ENCODE measurements at regions not wholly inside any gene's neighbourhood (a gene's known extent, or its start where the extent isn't known, plus 50 kb on each side); places are given as distances from the start of the nearest gene placed in this dataset.
"Not testable (repeated sequence)": the region's sequence is repeated elsewhere in the genome, so short reads cannot be mapped to it uniquely, and the experiment has no call there.

GRCh38 chr7:69537691-69538090 is 60.6 kb upstream of the AUTS2 start:
- Histone ChIP-seq H3K4me3 (ENCODE audit: low read length) (no peak overlapping the region), H3K4me2 (ENCODE audit: low read depth, low read length) (no peak overlapping the region), H3K27me3 (replicated peaks; ENCODE audit: insufficient read depth, low read length) (no peaks in the 10 kb centered on the region), H3K9me2 (replicated peaks; ENCODE audit: insufficient read depth, low read length) (no peaks in the 10 kb centered on the region), H3K4me1 (ENCODE audit: low read length) (no peaks in the 10 kb centered on the region), H4K20me1 (ENCODE audit: insufficient read depth, low read length) (no peaks in the 10 kb centered on the region), H3K9ac (ENCODE audit: low read length) (no peak overlapping the region), H3K36me3 (replicated peaks; ENCODE audit: insufficient read depth, low read length) (no peaks in the 10 kb centered on the region), H3K79me2 (ENCODE audit: low read length) (no peaks in the 10 kb centered on the region), H3K27ac (ENCODE audit: low read length) (no peak overlapping the region), H2AFZ (ENCODE audit: low read length) (no peak overlapping the region), H3F3A (ENCODE audit: insufficient read depth, low read length) (no peaks in the 10 kb centered on the region), H3K9me3 (replicated peaks; ENCODE audit: insufficient read depth, low read length) (no peaks in the 10 kb centered on the region)
- no peak for TF ChIP-seq EZH2phosphoT487 (IDR thresholded peaks at IDR 0.05; ENCODE audit: low read length)
- TF ChIP-seq EZH2 (optimal IDR thresholded peaks at IDR 0.05; ENCODE audit: low read depth, low read length) = no peak
- TF ChIP-seq CTCF (IDR thresholded peaks at IDR 0.05; ENCODE audit: low read length) = no peak
- DNase-seq = no peak

- Histone ChIP-seq H3K27me3 (replicated peaks; ENCODE audit: insufficient read depth, low read length) (no peaks in the 10 kb centered on the region), H3K79me2 (ENCODE audit: low read length) (no peaks in the 10 kb centered on the region), H3K9me2 (replicated peaks; ENCODE audit: insufficient read depth, low read length) (no peaks in the 10 kb centered on the region), H3K36me3 (replicated peaks; ENCODE audit: insufficient read depth, low read length) (no peaks in the 10 kb centered on the region), H2AFZ (ENCODE audit: low read length) (no peak overlapping the region), H3F3A (ENCODE audit: insufficient read depth, low read length) (no peaks in the 10 kb centered on the region), H4K20me1 (ENCODE audit: insufficient read depth, low read length) (no peaks in the 10 kb centered on the region), H3K4me1 (ENCODE audit: low read length) (no peaks in the 10 kb centered on the region), H3K9me3 (replicated peaks; ENCODE audit: insufficient read depth, low read length) (no peaks in the 10 kb centered on the region), H3K4me3 (ENCODE audit: low read length) (no peak overlapping the region), H3K9ac (ENCODE audit: low read length) (no peak overlapping the region), H3K4me2 (ENCODE audit: low read depth, low read length) (no peak overlapping the region), H3K27ac (ENCODE audit: low read length) (no peak overlapping the region)
- TF ChIP-seq CTCF (IDR thresholded peaks at IDR 0.05; ENCODE audit: low read length) = no peak
- no peak for TF ChIP-seq EZH2phosphoT487 (IDR thresholded peaks at IDR 0.05; ENCODE audit: low read length)
- TF ChIP-seq EZH2 (optimal IDR thresholded peaks at IDR 0.05; ENCODE audit: low read depth, low read length) = no peak
- DNase-seq = no peak
Observed at GRCh38 chr7:69539531-69539930, 58.7 kb upstream of the AUTS2 start.

- H3K9me3 ChIP-seq (replicated peaks; ENCODE audit: insufficient read depth, low read length) = no peaks in the 10 kb centered on the region
- no peaks in the 10 kb centered on the region for H3F3A ChIP-seq (ENCODE audit: insufficient read depth, low read length)
Observed at GRCh38 chr7:69540287-69540686, 58.0 kb upstream of the AUTS2 start.

GRCh38 chr7:69541779-69542432 is 56.4 kb upstream of the AUTS2 start:
- not testable (repeated sequence) for H3K36me3 ChIP-seq (replicated peaks; ENCODE audit: insufficient read depth, low read length); H3K79me2 ChIP-seq (ENCODE audit: low read length); H3K9ac ChIP-seq (ENCODE audit: low read length); H4K20me1 ChIP-seq (ENCODE audit: insufficient read depth, low read length); DNase-seq; H3K9me3 ChIP-seq (replicated peaks; ENCODE audit: insufficient read depth, low read length); H3K4me3 ChIP-seq (ENCODE audit: low read length); H3K27ac ChIP-seq (ENCODE audit: low read length); H3F3A ChIP-seq (ENCODE audit: insufficient read depth, low read length); H3K9me2 ChIP-seq (replicated peaks; ENCODE audit: insufficient read depth, low read length); H2AFZ ChIP-seq (ENCODE audit: low read length); H3K4me2 ChIP-seq (ENCODE audit: low read depth, low read length); H3K4me1 ChIP-seq (ENCODE audit: low read length); H3K27me3 ChIP-seq (replicated peaks; ENCODE audit: insufficient read depth, low read length)

More at GRCh38 chr7:69540287-69540686, 58.0 kb upstream of the AUTS2 start:
- H3K36me3 ChIP-seq (replicated peaks; ENCODE audit: insufficient read depth, low read length) = no peaks in the 10 kb centered on the region
- no peaks in the 10 kb centered on the region for H3K27me3 ChIP-seq (replicated peaks; ENCODE audit: insufficient read depth, low read length)
- H3K4me3 ChIP-seq (ENCODE audit: low read length) = no peak overlapping the region
- DNase-seq = no peak
- H3K9ac ChIP-seq (ENCODE audit: low read length) = no peak overlapping the region
- TF ChIP-seq EZH2 (optimal IDR thresholded peaks at IDR 0.05; ENCODE audit: low read depth, low read length) = no peak
- no peak for TF ChIP-seq CTCF (IDR thresholded peaks at IDR 0.05; ENCODE audit: low read length)
- TF ChIP-seq EZH2phosphoT487 (IDR thresholded peaks at IDR 0.05; ENCODE audit: low read length) = no peak
- H2AFZ ChIP-seq (ENCODE audit: low read length) = no peak overlapping the region
- H3K4me1 ChIP-seq (ENCODE audit: low read length) = no peaks in the 10 kb centered on the region
- H3K27ac ChIP-seq (ENCODE audit: low read length) = no peak overlapping the region
- no peaks in the 10 kb centered on the region for H3K79me2 ChIP-seq (ENCODE audit: low read length)
- no peaks in the 10 kb centered on the region for H4K20me1 ChIP-seq (ENCODE audit: insufficient read depth, low read length)
- no peaks in the 10 kb centered on the region for H3K9me2 ChIP-seq (replicated peaks; ENCODE audit: insufficient read depth, low read length)
- H3K4me2 ChIP-seq (ENCODE audit: low read depth, low read length) = no peak overlapping the region
